ENCODE measurements at regions not wholly inside any gene's neighbourhood (a gene's known extent, or its start where the extent isn't known, plus 50 kb on each side); places are given as distances from the start of the nearest gene placed in this dataset.

DNA sequence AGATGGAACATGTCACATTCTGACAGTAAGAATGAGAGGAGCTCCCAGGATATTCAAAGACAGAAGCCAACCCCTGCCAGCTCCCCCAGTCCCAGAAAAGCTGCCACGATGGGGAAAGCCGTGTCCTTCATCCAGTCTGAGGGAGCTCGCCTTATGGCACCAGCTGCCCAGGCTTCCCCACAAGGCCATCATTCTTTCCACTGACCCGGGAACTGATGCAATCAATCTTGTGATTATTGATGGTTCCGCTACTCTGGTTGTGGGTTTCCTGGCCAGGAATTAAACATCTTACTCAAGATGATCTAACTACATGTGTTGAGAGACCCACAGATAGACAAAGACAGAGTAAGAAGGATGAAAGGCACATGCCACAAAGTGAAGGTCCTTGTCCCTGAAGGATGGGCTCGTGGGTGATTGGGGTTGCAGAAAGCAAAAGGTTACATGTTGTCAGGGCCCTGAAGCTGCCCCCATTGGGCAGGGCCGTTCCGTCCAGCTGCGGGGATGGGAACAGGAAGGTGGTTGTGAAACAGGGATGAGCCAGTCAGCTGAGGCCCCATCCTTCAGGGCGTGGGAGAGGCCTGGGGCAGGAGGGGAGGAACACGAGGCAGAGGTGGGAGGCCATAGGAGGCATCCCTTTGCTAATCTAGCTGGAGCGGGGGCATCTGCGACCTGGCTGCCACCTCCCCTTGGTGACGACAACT, 127.6 kb downstream of the OAT start:
- Histone ChIP-seq H3K27me3 (ENCODE audit: insufficient read depth, low read length) (no peaks in the 10 kb centered on the region), H2AK5ac (ENCODE audit: low read length) (no peak overlapping the region), H3K14ac (ENCODE audit: low read length) (no peak overlapping the region), H4K8ac (ENCODE audit: low read depth, low read length) (no peak overlapping the region), H3K4ac (ENCODE audit: low read depth, low read length) (no peak overlapping the region), H2BK120ac (ENCODE audit: insufficient read depth, low read length, poor library complexity) (no peak overlapping the region), H2BK12ac (ENCODE audit: low read length) (no peak overlapping the region), H3K4me1 (ENCODE audit: control insufficient read depth in 1 of 2, insufficient read depth in 2 of 2, low read length in 2 of 2) (peaks cover 0 to 6% of the 10 kb centered on the region in 2 experiments), H3K18ac (ENCODE audit: low read length) (no peak overlapping the region), H3K9ac (ENCODE audit: low read length) (no peak overlapping the region), H4K12ac (ENCODE audit: low read depth, low read length) (no peak overlapping the region), H2BK5ac (ENCODE audit: low read depth, low read length, poor library complexity) (no peak overlapping the region), H3K79me2 (ENCODE audit: control insufficient read depth, insufficient read depth, low read length, poor library complexity) (no peaks in the 10 kb centered on the region), H3K23ac (ENCODE audit: low read length) (no peak overlapping the region), H3K9me3 (ENCODE audit: insufficient read depth, low read depth, low read length) (no peaks in the 10 kb centered on the region), H3K4me3 (ENCODE audit: low read depth, low read length) (no peak overlapping the region), H3K79me1 (ENCODE audit: low read length) (no peaks in the 10 kb centered on the region), H3K27ac (ENCODE audit: low read depth, low read length) (no peak overlapping the region), H3K4me2 (ENCODE audit: low read length) (no peak overlapping the region), H4K91ac (ENCODE audit: low read depth, low read length) (no peak overlapping the region), H3K36me3 (ENCODE audit: control insufficient read depth in 1 of 2, insufficient read depth in 2 of 2, low read length in 2 of 2) (no peaks in the 10 kb centered on the region), H2AFZ (ENCODE audit: insufficient read depth, low read length, poor library complexity) (no peak overlapping the region)
- no CpG with 5 or more reads among the region's 14 CpGs for WGBS (ENCODE audit: extremely low coverage, insufficient coverage, insufficient read length)
- peak; percentile 5 to 30 for DNase-seq

DNA sequence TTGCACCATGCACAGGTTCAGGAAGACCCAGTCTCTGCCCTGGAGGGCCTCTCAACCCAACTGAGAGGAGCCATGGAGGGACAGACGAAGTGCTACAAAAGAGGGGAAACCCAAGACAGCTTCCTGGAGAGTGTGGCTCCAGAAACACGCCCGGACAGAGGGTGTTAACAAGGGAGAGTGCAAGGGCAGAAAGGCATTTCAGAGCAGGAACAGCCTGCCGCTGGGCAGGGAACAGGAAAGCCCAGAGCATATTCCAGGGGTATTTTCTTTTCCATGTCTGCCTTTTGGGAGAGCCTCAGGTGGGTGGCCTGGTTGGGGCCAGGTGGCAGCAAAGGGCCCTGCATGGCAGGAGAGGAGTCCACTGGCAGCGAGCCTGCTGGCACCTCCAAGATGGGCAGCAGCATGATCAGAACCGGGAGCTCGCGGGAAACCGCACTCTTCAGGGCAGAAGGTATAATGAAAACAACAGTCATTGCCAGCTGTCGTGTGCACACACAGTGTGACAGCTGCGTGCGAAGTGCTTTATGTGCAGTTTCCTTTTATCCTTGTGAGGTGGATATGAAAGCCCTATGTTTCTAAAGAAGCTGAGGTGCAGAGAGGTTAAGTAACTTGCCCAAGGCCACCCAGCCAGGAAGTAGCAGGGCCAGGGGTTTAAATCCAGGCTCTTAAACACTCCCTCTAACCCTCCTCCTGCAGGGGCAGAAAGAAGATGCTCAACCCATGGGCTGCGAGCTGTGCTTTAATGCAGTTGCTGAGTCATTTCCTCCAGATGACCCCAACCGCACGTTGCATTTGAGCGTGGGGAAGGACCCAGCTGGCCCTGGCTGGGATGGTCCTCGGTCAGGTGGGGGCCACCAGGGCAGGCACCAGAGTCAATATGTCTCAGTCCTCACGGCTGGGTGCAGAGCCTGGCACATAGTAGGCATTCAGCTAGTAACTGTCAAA, 128.6 kb downstream of the OAT start:
- H2AK5ac ChIP-seq (ENCODE audit: low read length) = no peak overlapping the region

DNA sequence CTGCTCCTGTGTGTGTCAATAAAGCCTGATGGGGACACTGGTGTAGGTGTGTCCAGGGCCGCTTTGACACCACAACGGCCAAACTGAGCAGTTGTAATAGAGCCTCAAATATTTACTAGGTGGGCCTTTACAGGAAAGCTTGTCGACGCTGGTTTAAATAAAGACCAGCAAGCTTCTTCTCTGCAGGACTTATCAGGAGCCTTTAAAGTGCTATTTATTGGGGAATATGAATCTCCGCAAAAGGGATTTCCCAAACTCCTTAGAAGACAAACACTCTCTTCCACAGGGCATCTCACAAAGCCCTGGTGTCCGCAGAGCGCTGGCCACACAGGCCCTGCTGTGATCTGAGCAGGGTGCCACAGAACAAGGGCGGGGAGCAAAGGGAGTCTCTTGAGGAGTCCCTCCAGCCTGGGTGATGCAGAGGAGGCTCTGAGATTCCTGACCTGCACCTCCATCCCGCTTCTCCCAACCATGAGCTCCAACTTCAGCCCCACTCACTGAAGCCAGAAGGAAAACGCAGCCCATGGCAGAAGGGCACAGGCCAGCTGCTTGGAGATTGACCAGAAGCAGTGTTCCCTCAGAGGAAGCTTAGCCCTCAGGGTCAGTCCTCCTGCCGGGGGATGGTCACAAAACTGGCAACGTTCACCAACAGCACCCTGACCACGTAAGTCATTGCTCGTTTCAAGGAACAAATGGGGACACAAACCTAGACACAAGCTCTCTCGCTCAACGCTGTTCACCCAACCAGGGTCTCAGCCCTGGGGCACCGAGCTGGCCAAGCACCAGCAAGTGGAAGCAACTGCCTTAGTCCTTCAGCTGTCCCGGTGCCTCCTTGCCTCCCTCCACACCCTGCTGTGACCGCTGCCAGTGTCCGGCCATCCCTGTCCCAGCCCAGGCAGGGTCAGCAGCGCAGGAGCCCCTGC, 129.5 kb downstream of the OAT start:
- Histone ChIP-seq H2AFZ (ENCODE audit: insufficient read depth, low read length, poor library complexity) (no peak overlapping the region), H2BK5ac (ENCODE audit: low read depth, low read length, poor library complexity) (no peak overlapping the region), H3K23ac (ENCODE audit: low read length) (no peak overlapping the region), H3K4me2 (ENCODE audit: low read length) (no peak overlapping the region), H3K79me1 (ENCODE audit: low read length) (no peaks in the 10 kb centered on the region), H3K27ac (ENCODE audit: low read depth, low read length) (no peak overlapping the region), H3K4ac (ENCODE audit: low read depth, low read length) (no peak overlapping the region), H4K91ac (ENCODE audit: low read depth, low read length) (no peak overlapping the region), H3K4me3 (ENCODE audit: low read depth, low read length) (no peak overlapping the region), H3K14ac (ENCODE audit: low read length) (no peak overlapping the region), H3K79me2 (ENCODE audit: control insufficient read depth, insufficient read depth, low read length, poor library complexity) (no peaks in the 10 kb centered on the region), H3K9me3 (ENCODE audit: insufficient read depth, low read depth, low read length) (no peaks in the 10 kb centered on the region), H3K36me3 (ENCODE audit: control insufficient read depth in 1 of 2, insufficient read depth in 2 of 2, low read length in 2 of 2) (no peaks in the 10 kb centered on the region), H3K9ac (ENCODE audit: low read length) (no peak overlapping the region), H2BK12ac (ENCODE audit: low read length) (no peak overlapping the region), H4K12ac (ENCODE audit: low read depth, low read length) (no peak overlapping the region), H4K8ac (ENCODE audit: low read depth, low read length) (no peak overlapping the region), H2AK5ac (ENCODE audit: low read length) (no peak overlapping the region), H3K18ac (ENCODE audit: low read length) (no peak overlapping the region), H2BK120ac (ENCODE audit: insufficient read depth, low read length, poor library complexity) (no peak overlapping the region), H3K27me3 (ENCODE audit: insufficient read depth, low read length) (no peaks in the 10 kb centered on the region), H3K4me1 (ENCODE audit: control insufficient read depth in 1 of 2, insufficient read depth in 2 of 2, low read length in 2 of 2) (peaks cover 0 to 2% of the 10 kb centered on the region in 2 experiments)
- no CpG with 5 or more reads among the region's 21 CpGs for WGBS (ENCODE audit: extremely low coverage, insufficient coverage, insufficient read length)
- no peak for DNase-seq

More for the DNA sequence above, 128.6 kb downstream of the OAT start:
- H2BK120ac ChIP-seq (ENCODE audit: insufficient read depth, low read length, poor library complexity) = no peak overlapping the region
- H3K4me3 ChIP-seq (ENCODE audit: low read depth, low read length) = no peak overlapping the region
- no peaks in the 10 kb centered on the region for H3K27me3 ChIP-seq (ENCODE audit: insufficient read depth, low read length)
- no peak overlapping the region for H4K91ac ChIP-seq (ENCODE audit: low read depth, low read length)
- H3K23ac ChIP-seq (ENCODE audit: low read length) = no peak overlapping the region
- H4K12ac ChIP-seq (ENCODE audit: low read depth, low read length) = no peak overlapping the region
- no peak overlapping the region for H3K9ac ChIP-seq (ENCODE audit: low read length)
- H2BK12ac ChIP-seq (ENCODE audit: low read length) = no peak overlapping the region
- H3K79me1 ChIP-seq (ENCODE audit: low read length) = no peaks in the 10 kb centered on the region
- peak; percentile 13 to 16 for DNase-seq
- no peaks in the 10 kb centered on the region for H3K9me3 ChIP-seq (ENCODE audit: insufficient read depth, low read depth, low read length)
- no peak overlapping the region for H3K4ac ChIP-seq (ENCODE audit: low read depth, low read length)
- H4K8ac ChIP-seq (ENCODE audit: low read depth, low read length) = no peak overlapping the region
- no peak overlapping the region for H3K4me2 ChIP-seq (ENCODE audit: low read length)
- H2AFZ ChIP-seq (ENCODE audit: insufficient read depth, low read length, poor library complexity) = no peak overlapping the region
- no peak overlapping the region for H3K27ac ChIP-seq (ENCODE audit: low read depth, low read length)
- H3K4me1 ChIP-seq (ENCODE audit: control insufficient read depth in 1 of 2, insufficient read depth in 2 of 2, low read length in 2 of 2) = peaks cover 0 to 2% of the 10 kb centered on the region in 2 experiments
- WGBS (ENCODE audit: extremely low coverage, insufficient coverage, insufficient read length) = no CpG with 5 or more reads among the region's 18 CpGs
- H3K79me2 ChIP-seq (ENCODE audit: control insufficient read depth, insufficient read depth, low read length, poor library complexity) = no peaks in the 10 kb centered on the region
- no peak overlapping the region for H2BK5ac ChIP-seq (ENCODE audit: low read depth, low read length, poor library complexity)
- no peak overlapping the region for H3K18ac ChIP-seq (ENCODE audit: low read length)
- no peak overlapping the region for H3K14ac ChIP-seq (ENCODE audit: low read length)
- no peaks in the 10 kb centered on the region for H3K36me3 ChIP-seq (ENCODE audit: control insufficient read depth in 1 of 2, insufficient read depth in 2 of 2, low read length in 2 of 2)

DNA sequence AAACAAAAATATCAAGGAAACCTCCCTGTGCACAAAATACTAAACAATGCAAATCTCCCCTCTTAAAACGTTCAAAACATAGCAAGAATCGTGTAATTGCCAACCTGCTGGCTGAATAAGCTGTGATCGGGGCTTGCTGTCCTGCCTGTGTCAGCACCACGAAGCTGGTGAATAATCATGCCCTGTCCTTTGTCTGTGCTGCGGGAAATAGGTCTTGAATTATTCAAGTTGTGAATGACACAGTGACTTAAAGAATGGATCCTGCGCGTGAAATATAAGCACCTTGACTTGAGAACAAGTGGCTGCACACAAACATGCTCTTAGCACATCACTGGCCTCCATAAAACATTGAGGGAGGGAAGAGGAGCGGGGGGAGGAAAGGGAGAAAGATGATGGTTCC, 130.2 kb downstream of the OAT start:
- no peak overlapping the region for H3K23ac ChIP-seq (ENCODE audit: low read length)
- no peak overlapping the region for H4K91ac ChIP-seq (ENCODE audit: low read depth, low read length)
- no peak overlapping the region for H4K8ac ChIP-seq (ENCODE audit: low read depth, low read length)
- H2AK5ac ChIP-seq (ENCODE audit: low read length) = no peak overlapping the region
- H3K4ac ChIP-seq (ENCODE audit: low read depth, low read length) = no peak overlapping the region
- WGBS (ENCODE audit: extremely low coverage, insufficient coverage, insufficient read length) = no CpG with 5 or more reads among the region's 8 CpGs
- H2AFZ ChIP-seq (ENCODE audit: insufficient read depth, low read length, poor library complexity) = no peak overlapping the region
- no peak overlapping the region for H2BK5ac ChIP-seq (ENCODE audit: low read depth, low read length, poor library complexity)
- no peak overlapping the region for H2BK120ac ChIP-seq (ENCODE audit: insufficient read depth, low read length, poor library complexity)
- no peaks in the 10 kb centered on the region for H3K79me2 ChIP-seq (ENCODE audit: control insufficient read depth, insufficient read depth, low read length, poor library complexity)
- no peak for DNase-seq
- no peaks in the 10 kb centered on the region for H3K36me3 ChIP-seq (ENCODE audit: control insufficient read depth in 1 of 2, insufficient read depth in 2 of 2, low read length in 2 of 2)
- H3K9me3 ChIP-seq (ENCODE audit: insufficient read depth, low read depth, low read length) = no peaks in the 10 kb centered on the region
- H3K27me3 ChIP-seq (ENCODE audit: insufficient read depth, low read length) = no peaks in the 10 kb centered on the region
- H3K4me2 ChIP-seq (ENCODE audit: low read length) = no peak overlapping the region
- H4K12ac ChIP-seq (ENCODE audit: low read depth, low read length) = no peak overlapping the region
- H3K4me3 ChIP-seq (ENCODE audit: low read depth, low read length) = no peak overlapping the region
- no peak overlapping the region for H3K14ac ChIP-seq (ENCODE audit: low read length)
- peaks cover 0 to 2% of the 10 kb centered on the region in 2 experiments for H3K4me1 ChIP-seq (ENCODE audit: control insufficient read depth in 1 of 2, insufficient read depth in 2 of 2, low read length in 2 of 2)
- no peak overlapping the region for H3K27ac ChIP-seq (ENCODE audit: low read depth, low read length)
- no peak overlapping the region for H3K18ac ChIP-seq (ENCODE audit: low read length)
- no peak overlapping the region for H2BK12ac ChIP-seq (ENCODE audit: low read length)
- H3K9ac ChIP-seq (ENCODE audit: low read length) = no peak overlapping the region
- H3K79me1 ChIP-seq (ENCODE audit: low read length) = no peaks in the 10 kb centered on the region
